ENCODE measurements at regions not wholly inside any gene's neighbourhood (a gene's known extent, or its start where the extent isn't known, plus 50 kb on each side); places are given as distances from the start of the nearest gene placed in this dataset.

- TF ChIP-seq CBX5 (IDR thresholded peaks at IDR 0.05; ENCODE audit: borderline replicate concordance, low read depth) (no peak), TAF1 (IDR thresholded peaks at IDR 0.05; ENCODE audit: control insufficient read depth, extremely low read depth, insufficient read depth, low read length, severe bottlenecking) (no peak), ZNF3 (CRISPR knock-in tag; IDR thresholded peaks at IDR 0.05) (no peak), DNMT1 (IDR thresholded peaks at IDR 0.05) (no peak), HIVEP1 (CRISPR knock-in tag; IDR thresholded peaks at IDR 0.05) (no peak), ELF2 (CRISPR knock-in tag; IDR thresholded peaks at IDR 0.05) (no peak), ZNF224 (CRISPR knock-in tag; IDR thresholded peaks at IDR 0.05) (no peak)
Measured at GRCh38 chr6:122026582-122027369, 372.7 kb upstream of the HSF2 start (continued).

DNA sequence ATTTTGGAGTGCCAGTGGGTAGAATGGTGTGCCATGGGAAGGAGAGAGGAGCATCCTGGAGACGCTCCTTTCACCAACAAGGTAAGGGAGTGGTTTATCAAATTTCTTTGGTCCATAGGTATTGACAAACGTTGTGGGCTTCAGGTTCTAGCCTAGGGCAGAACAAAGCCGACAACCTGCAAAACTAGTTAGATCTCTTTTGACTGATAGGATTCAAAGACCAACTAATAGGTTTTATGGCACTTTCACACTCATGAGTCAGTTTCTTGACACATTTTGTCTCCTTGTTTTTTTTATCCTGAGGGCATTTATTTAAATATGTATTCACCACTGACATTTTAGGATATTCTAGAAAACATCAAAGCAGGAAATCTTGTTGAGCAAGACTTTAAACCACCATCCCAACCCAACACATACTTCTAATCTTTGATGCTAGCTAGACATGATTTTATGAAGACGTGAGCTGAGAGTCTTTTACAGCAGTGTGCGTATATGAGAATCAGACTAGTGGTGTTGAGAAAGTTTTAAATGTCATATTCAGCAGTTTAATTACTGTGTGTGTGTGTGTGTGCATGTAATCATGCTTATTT is 370.4 kb upstream of the HSF2 start:
- POLR2A ChIA-PET: no interaction called here
- H3K9me3 ChIP-seq (replicated peaks; ENCODE audit: control insufficient read depth, insufficient read depth, low read depth, low read length): no peaks in the 10 kb centered on the region
- H3K27me3 ChIP-seq (ENCODE audit: control insufficient read depth in 2 of 2, insufficient read depth in 2 of 2, low read length in 2 of 2): no peaks in the 10 kb centered on the region
- no peaks in the 10 kb centered on the region for H3K4me1 ChIP-seq (replicated peaks in 1 of 2; ENCODE audit: control insufficient read depth in 2 of 2, insufficient read depth in 2 of 2, low read length in 2 of 2)
- intact Hi-C loops (cut with micrococcal nuclease) (no loop called here), in situ Hi-C loops (cut with MboI) (no loop called here)
- no peaks in the 10 kb centered on the region for H4K20me1 ChIP-seq (replicated peaks; ENCODE audit: control insufficient read depth, insufficient read depth, low read length)
- no TSS peak for BruUV-seq (replicated peaks)
- no peak for FAIRE-seq
- H3K4me2 ChIP-seq (ENCODE audit: insufficient read depth, low read length): no peak overlapping the region
- H3K9ac ChIP-seq (ENCODE audit: insufficient read depth in 1 of 2, low read depth in 2 of 2, low read length in 2 of 2): no peak overlapping the region
- DNase-seq (ENCODE audit: extremely low read depth in 1 of 4, low spot score in 3 of 4): no peak
- no peak overlapping the region for H3K4me3 ChIP-seq
- no peaks in the 10 kb centered on the region for H3K9me1 ChIP-seq (ENCODE audit: control insufficient read depth, insufficient read depth, low read length)
- H3K27ac ChIP-seq (ENCODE audit: extremely low read depth, low read depth, low read length): no peak overlapping the region
- no peak for ATAC-seq
- H2AFZ ChIP-seq (ENCODE audit: low read depth, low read length): no peak overlapping the region
- CTCF ChIA-PET (ENCODE audit: low intra/inter-chr PET ratio): no interaction called here
- 0% methylated on average over 5 of the region's 5 CpGs for WGBS (ENCODE audit: insufficient coverage, low coverage, missing lambda C conversion rate)
- no peaks in the 10 kb centered on the region for H3K36me3 ChIP-seq (ENCODE audit: control insufficient read depth, insufficient read depth, low read length)
- H3K79me2 ChIP-seq (ENCODE audit: control insufficient read depth, insufficient read depth, low read length): no peaks in the 10 kb centered on the region
- TF ChIP-seq LEF1 (IDR thresholded peaks at IDR 0.05) (no peak), DIDO1 (tag; IDR thresholded peaks at IDR 0.05; ENCODE audit: low read depth) (no peak), CBFA2T3 (IDR thresholded peaks at IDR 0.05) (no peak), FOXJ2 (tag; IDR thresholded peaks at IDR 0.05) (no peak), ZFPM2 (CRISPR knock-in tag; IDR thresholded peaks at IDR 0.05) (no peak), ZNF165 (CRISPR knock-in tag; IDR thresholded peaks at IDR 0.05; ENCODE audit: borderline replicate concordance) (no peak)
- TF ChIP-seq, protein P1, sequence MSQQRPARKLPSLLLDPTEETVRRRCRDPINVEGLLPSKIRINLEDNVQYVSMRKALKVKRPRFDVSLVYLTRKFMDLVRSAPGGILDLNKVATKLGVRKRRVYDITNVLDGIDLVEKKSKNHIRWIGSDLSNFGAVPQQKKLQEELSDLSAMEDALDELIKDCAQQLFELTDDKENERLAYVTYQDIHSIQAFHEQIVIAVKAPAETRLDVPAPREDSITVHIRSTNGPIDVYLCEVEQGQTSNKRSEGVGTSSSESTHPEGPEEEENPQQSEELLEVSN (IDR thresholded peaks at IDR 0.05; ENCODE audit: borderline replicate concordance in 1 of 2, extremely low read depth in 1 of 2, insufficient read depth in 1 of 2, insufficient read length in 1 of 2, low read depth in 1 of 2, low read length in 1 of 2, poor library complexity in 1 of 2, severe bottlenecking in 1 of 2): no peak
- TF ChIP-seq, protein P2, sequence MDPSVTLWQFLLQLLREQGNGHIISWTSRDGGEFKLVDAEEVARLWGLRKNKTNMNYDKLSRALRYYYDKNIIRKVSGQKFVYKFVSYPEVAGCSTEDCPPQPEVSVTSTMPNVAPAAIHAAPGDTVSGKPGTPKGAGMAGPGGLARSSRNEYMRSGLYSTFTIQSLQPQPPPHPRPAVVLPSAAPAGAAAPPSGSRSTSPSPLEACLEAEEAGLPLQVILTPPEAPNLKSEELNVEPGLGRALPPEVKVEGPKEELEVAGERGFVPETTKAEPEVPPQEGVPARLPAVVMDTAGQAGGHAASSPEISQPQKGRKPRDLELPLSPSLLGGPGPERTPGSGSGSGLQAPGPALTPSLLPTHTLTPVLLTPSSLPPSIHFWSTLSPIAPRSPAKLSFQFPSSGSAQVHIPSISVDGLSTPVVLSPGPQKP (CRISPR knock-in tag; IDR thresholded peaks at IDR 0.05): no peak

All from K562 (cell line).